ENCODE measurements at regions not wholly inside any gene's neighbourhood (a gene's known extent, or its start where the extent isn't known, plus 50 kb on each side); places are given as distances from the start of the nearest gene placed in this dataset.

DNA sequence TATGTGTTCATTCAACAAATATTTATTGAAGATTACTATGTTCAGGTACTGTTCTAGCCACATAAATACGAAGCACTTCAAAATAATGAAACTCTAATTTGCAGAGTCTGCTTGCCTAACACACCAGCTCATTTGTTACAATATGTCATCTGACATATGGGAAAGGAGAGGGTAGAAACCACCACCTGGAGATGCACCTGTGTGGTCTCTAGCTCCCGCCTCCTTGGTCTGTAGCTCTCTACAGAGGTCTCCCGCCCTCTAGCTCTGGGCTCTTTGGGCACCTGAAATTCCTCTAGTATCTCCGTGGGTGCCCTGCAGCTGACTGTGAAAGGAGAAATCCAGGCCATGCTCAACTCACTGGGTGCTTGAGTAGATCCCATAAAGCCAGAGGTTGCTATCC lies 51.4 kb upstream of the DBX1 start:
- TF ChIP-seq CTCF (IDR thresholded peaks at IDR 0.05) (no peak), POLR2A (IDR thresholded peaks at IDR 0.05) (no peak)
